Fibroblast of pulmonary artery (primary cell): ENCODE measurements at regions not wholly inside any gene's neighbourhood (a gene's known extent, or its start where the extent isn't known, plus 50 kb on each side); places are given as distances from the start of the nearest gene placed in this dataset.

Source experiments
- DNase-seq: peaks from one replicate; pipeline ENCODE4 v3.0.0-alpha.2; 2010; ENCODE audit warnings: low read depth
- H3K4me3 ChIP-seq: replicated peaks from 2 replicates; pipeline ENCODE4 v1.5.1; 2011; ENCODE audit warnings: low read depth, mild to moderate bottlenecking, control low read depth, low read length, moderate library complexity
- CTCF ChIP-seq: IDR thresholded peaks from 2 replicates; pipeline ENCODE4 v1.5.1; 2011; ENCODE audit warnings: mild to moderate bottlenecking, control low read depth, low read length, inconsistent platforms; ENCODE audit errors: missing control alignments

GRCh38 chr11:37612146-37612545, 1014.1 kb upstream of the RAG2 start:
- TF ChIP-seq CTCF = no peak
- DNase-seq = no peak
- H3K4me3 ChIP-seq = no peak overlapping the region

- no peak for DNase-seq
- H3K4me3 ChIP-seq = no peak overlapping the region
- TF ChIP-seq CTCF = no peak
Observed at GRCh38 chr11:37605229-37605628, 1007.2 kb upstream of the RAG2 start.

- no peak for TF ChIP-seq CTCF
- H3K4me3 ChIP-seq = no peak overlapping the region
- DNase-seq = no peak
Observed at GRCh38 chr11:37598381-37598780, 1000.3 kb upstream of the RAG2 start.

GRCh38 chr11:37597776-37598175, 999.7 kb upstream of the RAG2 start:
- DNase-seq = no peak
- H3K4me3 ChIP-seq = no peak overlapping the region
- no peak for TF ChIP-seq CTCF

- no peak for DNase-seq
- no peak overlapping the region for H3K4me3 ChIP-seq
- no peak for TF ChIP-seq CTCF
Observed at GRCh38 chr11:37595845-37596244, 997.8 kb upstream of the RAG2 start.

- no peak for TF ChIP-seq CTCF
- no peak for DNase-seq
- H3K4me3 ChIP-seq = no peak overlapping the region
Observed at GRCh38 chr11:37574361-37574760, 976.3 kb upstream of the RAG2 start.

GRCh38 chr11:37572491-37573171, 974.6 kb upstream of the RAG2 start:
- no peak for TF ChIP-seq CTCF
- H3K4me3 ChIP-seq = no peak overlapping the region
- no peak for DNase-seq
